HG02571 (cell line): ENCODE measurements at regions not wholly inside any gene's neighbourhood (a gene's known extent, or its start where the extent isn't known, plus 50 kb on each side); places are given as distances from the start of the nearest gene placed in this dataset.

Source experiments
- ATAC-seq: cut with Tn5 transposase; IDR thresholded peaks from one replicate; pipeline ENCODE4 v1.9.1; 2021; ENCODE audit warnings: mild to moderate bottlenecking, moderate library complexity; ENCODE audit not compliant: unreplicated experiment

- no peak for ATAC-seq
Measured at GRCh38 chr4:14023036-14023435, 395.5 kb upstream of the BOD1L1 start.

- ATAC-seq = no peak
Measured at GRCh38 chr4:14023896-14024295, 396.4 kb upstream of the BOD1L1 start.

- ATAC-seq = no peak
Measured at GRCh38 chr4:14025111-14025510, 397.6 kb upstream of the BOD1L1 start.

- ATAC-seq = no peak
Measured at GRCh38 chr4:14025891-14026290, 398.4 kb upstream of the BOD1L1 start.

- ATAC-seq = no peak
Measured at GRCh38 chr4:14028862-14029261, 401.3 kb upstream of the BOD1L1 start.

GRCh38 chr4:14035076-14035475 is 407.6 kb upstream of the BOD1L1 start:
- ATAC-seq = no peak

GRCh38 chr4:14043203-14043602 is 415.7 kb upstream of the BOD1L1 start:
- ATAC-seq = no peak

- no peak for ATAC-seq
Measured at GRCh38 chr4:14046642-14047041, 419.1 kb upstream of the BOD1L1 start.

- no peak for ATAC-seq
Measured at GRCh38 chr4:14047840-14048239, 420.3 kb upstream of the BOD1L1 start.

GRCh38 chr4:14049946-14050345 is 422.4 kb upstream of the BOD1L1 start:
- no peak for ATAC-seq

GRCh38 chr4:14053291-14053690 is 425.8 kb upstream of the BOD1L1 start:
- ATAC-seq = no peak

GRCh38 chr4:14054391-14054790 is 426.9 kb upstream of the BOD1L1 start:
- no peak for ATAC-seq

GRCh38 chr4:14059006-14059405 is 431.5 kb upstream of the BOD1L1 start:
- no peak for ATAC-seq

GRCh38 chr4:14064984-14065383 is 437.5 kb upstream of the BOD1L1 start:
- ATAC-seq = no peak

- ATAC-seq = no peak
Measured at GRCh38 chr4:14065406-14065805, 437.9 kb upstream of the BOD1L1 start.

- no peak for ATAC-seq
Measured at GRCh38 chr4:14066979-14067378, 439.5 kb upstream of the BOD1L1 start.

- no peak for ATAC-seq
Measured at GRCh38 chr4:14069886-14070285, 442.4 kb upstream of the BOD1L1 start.

GRCh38 chr4:14070289-14070880 is 442.9 kb upstream of the BOD1L1 start:
- ATAC-seq = no peak

GRCh38 chr4:14072506-14072905 is 445.0 kb upstream of the BOD1L1 start:
- no peak for ATAC-seq

- ATAC-seq = no peak
Measured at GRCh38 chr4:14076776-14077175, 449.3 kb upstream of the BOD1L1 start.

- no peak for ATAC-seq
Measured at GRCh38 chr4:14078326-14078725, 450.8 kb upstream of the BOD1L1 start.

GRCh38 chr4:14079601-14080000 is 452.1 kb upstream of the BOD1L1 start:
- no peak for ATAC-seq

- ATAC-seq = no peak
Measured at GRCh38 chr4:14083150-14083549, 455.6 kb upstream of the BOD1L1 start.
